ENCODE measurements at regions not wholly inside any gene's neighbourhood (a gene's known extent, or its start where the extent isn't known, plus 50 kb on each side); places are given as distances from the start of the nearest gene placed in this dataset.
"Not testable (repeated sequence)": the region's sequence is repeated elsewhere in the genome, so short reads cannot be mapped to it uniquely, and the experiment has no call there.

- DNase-seq: no peak
These were observed 138.7 kb upstream of the CCDC150 start for GRCh38 chr2:196500686-196501431.

- no peak for DNase-seq
These were observed 137.7 kb upstream of the CCDC150 start for GRCh38 chr2:196501836-196502235.

- DNase-seq: no peak
These were observed 137.1 kb upstream of the CCDC150 start for GRCh38 chr2:196502386-196502785.

- DNase-seq: no peak
These were observed 136.1 kb upstream of the CCDC150 start for GRCh38 chr2:196503398-196503797.

GRCh38 chr2:196504788-196505187 lies 134.7 kb upstream of the CCDC150 start:
- DNase-seq: no peak

GRCh38 chr2:196510246-196510645 lies 129.3 kb upstream of the CCDC150 start:
- no peak for DNase-seq

GRCh38 chr2:196511258-196512168 lies 128.0 kb upstream of the CCDC150 start:
- DNase-seq: no peak

GRCh38 chr2:196513796-196514526 lies 125.6 kb upstream of the CCDC150 start:
- no peak for DNase-seq

- no peak for DNase-seq
These were observed 124.9 kb upstream of the CCDC150 start for GRCh38 chr2:196514641-196515040.

- peak; percentile 48 for DNase-seq
These were observed 124.5 kb upstream of the CCDC150 start for GRCh38 chr2:196515051-196515450.

GRCh38 chr2:196515608-196516007 lies 123.9 kb upstream of the CCDC150 start:
- DNase-seq: no peak

GRCh38 chr2:196516564-196516963 lies 123.0 kb upstream of the CCDC150 start:
- peak; percentile 9 for DNase-seq

GRCh38 chr2:196520605-196521004 lies 118.9 kb upstream of the CCDC150 start:
- no peak for DNase-seq

GRCh38 chr2:196526981-196527725 lies 112.4 kb upstream of the CCDC150 start:
- DNase-seq: not testable (repeated sequence)

- no peak for DNase-seq
These were observed 110.9 kb upstream of the CCDC150 start for GRCh38 chr2:196528486-196529223.

- DNase-seq: no peak
These were observed 108.6 kb upstream of the CCDC150 start for GRCh38 chr2:196530910-196531309.

GRCh38 chr2:196533772-196534397 lies 105.6 kb upstream of the CCDC150 start:
- DNase-seq: no peak

- no peak for DNase-seq
These were observed 105.0 kb upstream of the CCDC150 start for GRCh38 chr2:196534495-196534894.

GRCh38 chr2:196535061-196535460 lies 104.5 kb upstream of the CCDC150 start:
- no peak for DNase-seq

- DNase-seq: no peak
These were observed 103.8 kb upstream of the CCDC150 start for GRCh38 chr2:196535742-196536141.

GRCh38 chr2:196537311-196537710 lies 102.2 kb upstream of the CCDC150 start:
- DNase-seq: no peak
